Keratinocyte (primary cell): ENCODE measurements at regions not wholly inside any gene's neighbourhood (a gene's known extent, or its start where the extent isn't known, plus 50 kb on each side); places are given as distances from the start of the nearest gene placed in this dataset.

Experiments
- DNase-seq: peaks from one replicate; pipeline ENCODE4 v3.0.0-alpha.2; 2011; ENCODE audit warnings: low read depth, missing footprints, low spot score
- FAIRE-seq: peaks from 2 replicates; lab custom pipeline; 2011; peaks lifted over from hg19 to GRCh38; lab: Jason Lieb, UNC
- H2AFZ ChIP-seq: 2 replicates; pipeline ENCODE4 v1.6.0; 2012; ENCODE audit warnings: low read length, control low read depth, inconsistent platforms; ENCODE audit not compliant: control insufficient read depth
- H3K27ac ChIP-seq: 2 replicates; pipeline ENCODE4 v1.5.1; 2011; ENCODE audit warnings: low read length; ENCODE audit not compliant: control insufficient read depth, insufficient read depth
- H3K27me3 ChIP-seq: 3 replicates; pipeline ENCODE4 v1.6.0; 2011; ENCODE audit warnings: low read length; ENCODE audit not compliant: control insufficient read depth, insufficient read depth; ENCODE audit errors: extremely low read depth
- H3K36me3 ChIP-seq, 2 experiments: 2 replicates in 1 of 2; 3 replicates in 1 of 2; pipeline ENCODE4 v1.5.1; 2011; ENCODE audit warnings: low read length in 2 of 2, mild to moderate bottlenecking in 1 of 2; ENCODE audit not compliant: control insufficient read depth in 2 of 2, insufficient read depth in 2 of 2; ENCODE audit errors: extremely low read depth in 1 of 2
- H3K4me1 ChIP-seq: 3 replicates; pipeline ENCODE4 v1.5.1; 2011; ENCODE audit warnings: low read length; ENCODE audit not compliant: control insufficient read depth, insufficient read depth; ENCODE audit errors: extremely low read depth
- H3K4me2 ChIP-seq: 3 replicates; pipeline ENCODE4 v1.6.0; 2011; ENCODE audit warnings: low read depth, low read length; ENCODE audit not compliant: control insufficient read depth, insufficient read depth; ENCODE audit errors: extremely low read depth
- H3K4me3 ChIP-seq, 3 experiments: fragments of 200-600 bp in 1 of 3; sonication (generic) in 1 of 3; 2 replicates in 2 of 3; 3 replicates in 1 of 3; pipeline ENCODE4 v1.5.1; 2011 to 2016; ENCODE audit warnings: low read length in 3 of 3, mild to moderate bottlenecking in 3 of 3, control low read depth in 2 of 3, inconsistent platforms in 1 of 3, low read depth in 1 of 3, mixed read lengths in 1 of 3, mixed run types in 1 of 3, moderate library complexity in 1 of 3; ENCODE audit not compliant: control insufficient read depth in 2 of 3, insufficient read depth in 2 of 3; ENCODE audit errors: extremely low read depth in 1 of 3
- H3K79me2 ChIP-seq: 2 replicates; pipeline ENCODE4 v1.6.0; 2012; ENCODE audit warnings: low read length; ENCODE audit not compliant: control insufficient read depth, insufficient read depth
- H3K9ac ChIP-seq: 3 replicates; pipeline ENCODE4 v1.6.0; 2011; ENCODE audit warnings: low read length; ENCODE audit not compliant: control insufficient read depth, insufficient read depth; ENCODE audit errors: extremely low read depth
- H3K9me1 ChIP-seq: 3 replicates; pipeline ENCODE4 v1.6.0; 2011; ENCODE audit warnings: low read length; ENCODE audit not compliant: control insufficient read depth, insufficient read depth; ENCODE audit errors: extremely low read depth
- H3K9me3 ChIP-seq: 2 replicates; pipeline ENCODE4 v1.5.1; 2012; ENCODE audit warnings: low read depth, low read length; ENCODE audit not compliant: control insufficient read depth
- H4K20me1 ChIP-seq: 3 replicates; pipeline ENCODE4 v1.6.0; 2011; ENCODE audit warnings: low read length; ENCODE audit not compliant: control insufficient read depth, insufficient read depth; ENCODE audit errors: extremely low read depth
- EZH2 ChIP-seq: IDR thresholded peaks from one replicate; pipeline ENCODE4 v1.6.1; 2012; ENCODE audit warnings: inconsistent platforms, mild to moderate bottlenecking, low read length, moderate library complexity
- dilution Hi-C: fragments of 300-500 bp; cut with MboI; formaldehyde crosslinking; loops from one replicate; pipeline ENCODE4 v1.7.0; 2020; ENCODE audit warnings: low sequenced_read_pairs; ENCODE audit not compliant: extremely low pct_ligation_motif_present
- TF ChIP-seq, protein P1 (sequence below), 3 experiments: IDR thresholded peaks in 1 of 3; conservative IDR thresholded peaks in 1 of 3; optimal IDR thresholded peaks in 1 of 3; 2 replicates in 2 of 3; 3 replicates in 1 of 3; pipeline versions ENCODE3 to v1.5.1; 2011; ENCODE audit warnings: low read length in 3 of 3, mild to moderate bottlenecking in 3 of 3, moderate library complexity in 2 of 3, control low read depth in 1 of 3, inconsistent platforms in 1 of 3; ENCODE audit not compliant: insufficient read depth in 2 of 3; ENCODE audit errors: extremely low read depth in 1 of 3

DNA sequence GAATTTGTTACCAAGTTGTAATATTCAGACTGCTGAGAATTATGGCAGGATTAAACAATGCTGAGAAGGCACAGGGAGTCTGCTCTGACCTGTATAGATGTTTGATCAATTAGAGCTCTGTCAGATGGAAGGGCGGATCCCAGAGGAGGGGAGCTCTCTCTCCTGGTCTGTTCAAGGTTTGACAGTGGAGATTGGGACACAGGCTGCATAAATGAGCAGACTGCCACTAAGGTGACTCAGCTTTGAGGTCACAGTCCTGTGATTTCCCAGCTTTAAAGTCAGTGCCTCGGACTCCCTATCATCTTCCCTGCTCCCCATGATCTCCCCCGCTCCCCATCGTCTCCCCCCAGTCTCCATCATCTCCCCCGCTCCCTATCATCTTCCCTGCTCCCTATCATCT is 59.2 kb upstream of the SLC22A23 start:
- H3K9me1 ChIP-seq: no peaks in the 10 kb centered on the region
- no peak for TF ChIP-seq EZH2
- TF ChIP-seq, protein P1, sequence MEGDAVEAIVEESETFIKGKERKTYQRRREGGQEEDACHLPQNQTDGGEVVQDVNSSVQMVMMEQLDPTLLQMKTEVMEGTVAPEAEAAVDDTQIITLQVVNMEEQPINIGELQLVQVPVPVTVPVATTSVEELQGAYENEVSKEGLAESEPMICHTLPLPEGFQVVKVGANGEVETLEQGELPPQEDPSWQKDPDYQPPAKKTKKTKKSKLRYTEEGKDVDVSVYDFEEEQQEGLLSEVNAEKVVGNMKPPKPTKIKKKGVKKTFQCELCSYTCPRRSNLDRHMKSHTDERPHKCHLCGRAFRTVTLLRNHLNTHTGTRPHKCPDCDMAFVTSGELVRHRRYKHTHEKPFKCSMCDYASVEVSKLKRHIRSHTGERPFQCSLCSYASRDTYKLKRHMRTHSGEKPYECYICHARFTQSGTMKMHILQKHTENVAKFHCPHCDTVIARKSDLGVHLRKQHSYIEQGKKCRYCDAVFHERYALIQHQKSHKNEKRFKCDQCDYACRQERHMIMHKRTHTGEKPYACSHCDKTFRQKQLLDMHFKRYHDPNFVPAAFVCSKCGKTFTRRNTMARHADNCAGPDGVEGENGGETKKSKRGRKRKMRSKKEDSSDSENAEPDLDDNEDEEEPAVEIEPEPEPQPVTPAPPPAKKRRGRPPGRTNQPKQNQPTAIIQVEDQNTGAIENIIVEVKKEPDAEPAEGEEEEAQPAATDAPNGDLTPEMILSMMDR (optimal IDR thresholded peaks at IDR 0.05 in 1 of 3, IDR thresholded peaks at IDR 0.05 in 1 of 3, conservative IDR thresholded peaks at IDR 0.05 in 1 of 3; ENCODE audit: extremely low read depth in 1 of 3, insufficient read depth in 2 of 3, low read length in 3 of 3): no peak
- H3K79me2 ChIP-seq: no peaks in the 10 kb centered on the region
- H3K9me3 ChIP-seq: no peaks in the 10 kb centered on the region
- no peak overlapping the region for H3K4me3 ChIP-seq
- H3K9ac ChIP-seq: no peak overlapping the region
- no peak overlapping the region for H3K4me2 ChIP-seq
- no peak overlapping the region for H2AFZ ChIP-seq
- dilution Hi-C loops: no loop called here
- no peaks in the 10 kb centered on the region for H3K27me3 ChIP-seq
- DNase-seq (no peak), FAIRE-seq (peak; percentile 36)
- H3K27ac ChIP-seq: no peak overlapping the region
- H3K4me1 ChIP-seq: peaks cover 34% of the 10 kb centered on the region
- no peaks in the 10 kb centered on the region for H3K36me3 ChIP-seq
- no peaks in the 10 kb centered on the region for H4K20me1 ChIP-seq

GRCh38 chr6:3515669-3516068 is 58.8 kb upstream of the SLC22A23 start:
- Histone ChIP-seq H3K36me3 (no peaks in the 10 kb centered on the region), H3K9me1 (no peaks in the 10 kb centered on the region), H3K9ac (no peak overlapping the region), H3K4me3 (no peak overlapping the region), H4K20me1 (no peaks in the 10 kb centered on the region), H2AFZ (no peak overlapping the region), H3K4me1 (peaks cover 34% of the 10 kb centered on the region), H3K27ac (no peak overlapping the region), H3K9me3 (no peaks in the 10 kb centered on the region), H3K4me2 (no peak overlapping the region), H3K79me2 (no peaks in the 10 kb centered on the region), H3K27me3 (no peaks in the 10 kb centered on the region)
- DNase-seq: no peak
- FAIRE-seq: no peak
- dilution Hi-C loops: no loop called here
- TF ChIP-seq EZH2: no peak

DNA sequence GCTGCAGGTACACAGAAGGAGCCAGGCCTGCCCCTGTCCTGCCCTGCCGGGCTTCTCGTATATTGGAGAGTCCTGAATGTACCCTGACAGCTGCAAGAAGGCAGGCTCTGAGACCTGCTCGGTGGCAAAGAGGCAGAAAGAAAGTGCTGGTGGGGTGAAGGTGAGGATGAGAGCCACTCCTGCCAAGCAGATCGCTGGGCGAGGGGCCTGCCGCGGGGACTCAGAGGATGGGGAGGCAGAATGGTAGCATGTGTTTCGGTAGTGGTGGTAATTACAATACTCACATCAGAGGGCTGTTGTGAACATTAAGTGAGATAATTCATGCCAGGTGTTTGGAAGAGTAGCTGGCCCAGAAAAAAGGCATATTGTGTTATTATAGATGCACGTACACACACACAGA is 56.6 kb upstream of the SLC22A23 start:
- no peaks in the 10 kb centered on the region for H3K27me3 ChIP-seq
- no peak for TF ChIP-seq EZH2
- TF ChIP-seq, protein P1 (optimal IDR thresholded peaks at IDR 0.05 in 1 of 3, IDR thresholded peaks at IDR 0.05 in 1 of 3, conservative IDR thresholded peaks at IDR 0.05 in 1 of 3; ENCODE audit: extremely low read depth in 1 of 3, insufficient read depth in 2 of 3, low read length in 3 of 3): no peak

More for the DNA sequence above, 56.6 kb upstream of the SLC22A23 start:
- H4K20me1 ChIP-seq: no peaks in the 10 kb centered on the region
- dilution Hi-C loops: no loop called here
- FAIRE-seq (no peak), DNase-seq (no peak)
- H3K4me2 ChIP-seq: no peak overlapping the region
- no peaks in the 10 kb centered on the region for H3K9me1 ChIP-seq
- H3K4me3 ChIP-seq: no peak overlapping the region
- H3K36me3 ChIP-seq: no peaks in the 10 kb centered on the region
- no peaks in the 10 kb centered on the region for H3K9me3 ChIP-seq
- H3K4me1 ChIP-seq: peaks cover 24% of the 10 kb centered on the region
- no peak overlapping the region for H3K9ac ChIP-seq
- no peak overlapping the region for H2AFZ ChIP-seq
- no peak overlapping the region for H3K27ac ChIP-seq
- no peaks in the 10 kb centered on the region for H3K79me2 ChIP-seq
